Retinal pigment epithelial cell (primary cell): ENCODE measurements at regions not wholly inside any gene's neighbourhood (a gene's known extent, or its start where the extent isn't known, plus 50 kb on each side); places are given as distances from the start of the nearest gene placed in this dataset.

Experiments
- DNase-seq: peaks from one replicate; pipeline ENCODE4 v3.0.0-alpha.2; 2010; ENCODE audit warnings: low read depth
- H3K4me3 ChIP-seq: 2 replicates; pipeline ENCODE4 v1.5.1; 2011; ENCODE audit warnings: mild to moderate bottlenecking, low read length, control low read depth, moderate library complexity
- TF ChIP-seq, protein P1 (sequence below): conservative IDR thresholded peaks from 2 replicates; pipeline ENCODE4 v1.5.1; 2011; ENCODE audit warnings: low read depth, low read length, control low read depth, inconsistent platforms

DNA sequence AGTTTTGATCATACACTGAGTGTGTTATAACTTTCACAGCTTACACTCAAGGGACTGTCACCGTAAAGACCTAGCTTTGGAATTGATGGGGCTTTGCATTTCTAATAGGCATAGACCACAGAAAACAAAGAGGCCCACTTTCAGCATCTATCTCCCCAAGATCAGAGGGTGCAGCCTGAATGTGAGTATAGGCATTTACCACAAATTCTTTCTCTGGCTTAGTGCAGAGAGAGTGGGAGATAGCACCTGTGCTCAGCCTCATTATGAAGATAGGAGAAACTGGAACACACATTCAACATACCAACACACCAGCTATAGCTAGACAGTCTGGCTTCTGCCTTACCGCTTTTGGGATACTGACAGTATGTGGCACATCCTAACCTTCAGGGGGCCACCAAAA is 783.4 kb upstream of the GRAMD2B start:
- no peak overlapping the region for H3K4me3 ChIP-seq
- TF ChIP-seq, protein P1, sequence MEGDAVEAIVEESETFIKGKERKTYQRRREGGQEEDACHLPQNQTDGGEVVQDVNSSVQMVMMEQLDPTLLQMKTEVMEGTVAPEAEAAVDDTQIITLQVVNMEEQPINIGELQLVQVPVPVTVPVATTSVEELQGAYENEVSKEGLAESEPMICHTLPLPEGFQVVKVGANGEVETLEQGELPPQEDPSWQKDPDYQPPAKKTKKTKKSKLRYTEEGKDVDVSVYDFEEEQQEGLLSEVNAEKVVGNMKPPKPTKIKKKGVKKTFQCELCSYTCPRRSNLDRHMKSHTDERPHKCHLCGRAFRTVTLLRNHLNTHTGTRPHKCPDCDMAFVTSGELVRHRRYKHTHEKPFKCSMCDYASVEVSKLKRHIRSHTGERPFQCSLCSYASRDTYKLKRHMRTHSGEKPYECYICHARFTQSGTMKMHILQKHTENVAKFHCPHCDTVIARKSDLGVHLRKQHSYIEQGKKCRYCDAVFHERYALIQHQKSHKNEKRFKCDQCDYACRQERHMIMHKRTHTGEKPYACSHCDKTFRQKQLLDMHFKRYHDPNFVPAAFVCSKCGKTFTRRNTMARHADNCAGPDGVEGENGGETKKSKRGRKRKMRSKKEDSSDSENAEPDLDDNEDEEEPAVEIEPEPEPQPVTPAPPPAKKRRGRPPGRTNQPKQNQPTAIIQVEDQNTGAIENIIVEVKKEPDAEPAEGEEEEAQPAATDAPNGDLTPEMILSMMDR: no peak
- no peak for DNase-seq

DNA sequence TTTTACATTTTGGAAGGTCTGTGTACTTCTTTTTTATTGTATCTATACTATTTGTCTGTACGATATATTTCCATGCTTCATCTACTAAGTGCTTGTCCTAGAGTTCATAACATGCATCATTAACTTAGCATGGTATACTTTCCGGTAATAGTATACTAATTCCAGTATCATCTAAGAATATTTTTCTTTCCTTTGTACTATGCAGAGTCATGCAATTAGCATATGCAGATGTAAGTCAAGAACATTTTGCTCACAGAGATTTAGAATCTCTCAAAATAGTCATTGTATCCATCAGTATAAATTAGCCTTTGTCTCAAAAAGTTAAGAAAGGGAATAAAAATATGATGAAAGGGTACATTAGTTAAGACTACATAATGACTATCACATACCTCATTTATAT is 770.4 kb upstream of the GRAMD2B start:
- TF ChIP-seq, protein P1: no peak
- DNase-seq: no peak
- no peak overlapping the region for H3K4me3 ChIP-seq

DNA sequence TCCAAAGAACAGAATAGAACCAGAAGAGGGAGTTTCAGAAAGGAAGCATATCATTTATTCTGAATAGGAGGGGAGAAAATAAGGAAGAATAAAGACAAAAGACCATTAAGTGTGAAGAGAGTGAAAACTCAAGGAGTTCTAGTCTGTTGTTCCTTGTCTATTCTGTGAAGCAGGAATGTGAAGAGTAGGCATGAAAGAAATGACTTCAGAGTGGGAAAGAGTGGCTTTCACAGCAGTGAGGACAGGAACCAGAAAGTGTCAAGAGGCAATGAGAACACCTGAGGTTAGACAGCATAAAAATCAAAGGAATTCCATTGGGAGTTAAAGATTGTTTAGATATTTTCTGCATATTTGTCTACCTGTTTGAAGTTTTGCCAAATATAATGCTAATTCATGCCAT is 768.8 kb upstream of the GRAMD2B start:
- DNase-seq: no peak
- H3K4me3 ChIP-seq: no peak overlapping the region
- TF ChIP-seq, protein P1: no peak

DNA sequence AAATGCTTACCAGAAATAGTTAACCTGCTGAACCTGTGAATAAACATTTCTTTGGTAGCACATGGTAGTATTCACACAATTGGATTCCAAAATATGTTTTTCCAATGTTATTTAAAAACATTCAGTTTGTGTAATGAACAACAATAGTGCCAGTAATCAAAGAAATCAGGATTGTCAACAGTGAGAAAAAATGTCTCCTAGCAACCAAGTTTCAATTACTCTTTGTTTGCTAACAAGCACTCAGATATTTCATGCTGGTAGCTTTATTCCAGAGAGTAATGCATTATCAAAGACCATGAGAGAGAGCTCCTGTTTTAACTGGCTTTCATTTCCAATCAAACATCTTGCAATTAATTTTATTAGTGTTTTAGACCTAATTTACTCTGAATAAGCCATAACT is 768.1 kb upstream of the GRAMD2B start:
- TF ChIP-seq, protein P1: no peak
- H3K4me3 ChIP-seq: no peak overlapping the region
- no peak for DNase-seq

DNA sequence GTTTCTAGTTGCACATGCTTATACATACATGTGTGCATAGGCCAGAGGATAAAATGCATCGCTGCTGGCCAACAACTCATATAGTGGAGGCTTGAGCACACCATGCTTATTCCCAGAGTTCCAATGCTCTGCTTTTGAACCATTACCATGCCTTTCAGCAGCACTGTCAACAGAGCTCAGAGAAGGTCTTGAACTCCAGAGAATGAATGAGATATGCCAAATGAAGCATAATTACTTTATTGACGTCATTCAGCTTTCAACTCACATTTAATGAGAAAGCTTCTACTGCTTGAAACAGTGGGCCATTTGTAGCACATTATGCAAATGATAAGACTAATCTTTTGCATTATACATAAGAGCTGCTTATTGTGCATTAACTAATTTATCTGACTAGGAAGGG is 765.3 kb upstream of the GRAMD2B start:
- TF ChIP-seq, protein P1: no peak
- H3K4me3 ChIP-seq: no peak overlapping the region
- peak; percentile 78 for DNase-seq

DNA sequence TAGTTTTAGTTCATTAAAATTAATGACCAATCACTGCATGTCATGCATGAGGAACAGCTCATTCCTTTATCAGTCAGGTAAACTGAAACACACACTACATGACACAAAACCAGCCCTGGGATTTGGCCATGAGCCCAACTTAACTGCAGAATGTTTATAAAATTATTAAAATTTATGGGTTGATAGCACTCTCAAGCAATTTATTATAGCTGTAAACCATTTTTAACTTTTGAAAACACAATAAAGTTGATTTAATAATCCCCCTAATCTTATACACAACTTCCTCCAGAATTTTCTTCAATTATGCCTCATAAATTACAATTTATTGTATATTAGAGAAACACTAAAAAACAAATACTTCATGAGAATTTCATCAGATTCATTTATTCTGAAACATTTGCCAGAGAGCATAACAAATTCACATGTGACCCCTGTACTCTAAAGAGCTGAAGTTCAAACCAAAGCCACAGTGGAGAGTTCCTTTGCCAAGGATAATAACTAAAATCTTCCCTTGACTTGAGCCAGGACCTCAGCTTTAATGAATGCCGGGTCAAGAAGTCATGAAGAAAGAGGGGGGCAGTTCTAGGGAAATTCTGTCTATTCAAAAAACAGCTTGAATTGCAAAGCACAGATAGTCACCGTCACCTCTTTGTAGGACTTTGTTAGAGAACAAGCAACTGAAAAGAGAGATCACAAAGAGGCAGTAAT is 763.7 kb upstream of the GRAMD2B start:
- TF ChIP-seq, protein P1: no peak
- H3K4me3 ChIP-seq: no peak overlapping the region
- peak; percentile 72 for DNase-seq

DNA sequence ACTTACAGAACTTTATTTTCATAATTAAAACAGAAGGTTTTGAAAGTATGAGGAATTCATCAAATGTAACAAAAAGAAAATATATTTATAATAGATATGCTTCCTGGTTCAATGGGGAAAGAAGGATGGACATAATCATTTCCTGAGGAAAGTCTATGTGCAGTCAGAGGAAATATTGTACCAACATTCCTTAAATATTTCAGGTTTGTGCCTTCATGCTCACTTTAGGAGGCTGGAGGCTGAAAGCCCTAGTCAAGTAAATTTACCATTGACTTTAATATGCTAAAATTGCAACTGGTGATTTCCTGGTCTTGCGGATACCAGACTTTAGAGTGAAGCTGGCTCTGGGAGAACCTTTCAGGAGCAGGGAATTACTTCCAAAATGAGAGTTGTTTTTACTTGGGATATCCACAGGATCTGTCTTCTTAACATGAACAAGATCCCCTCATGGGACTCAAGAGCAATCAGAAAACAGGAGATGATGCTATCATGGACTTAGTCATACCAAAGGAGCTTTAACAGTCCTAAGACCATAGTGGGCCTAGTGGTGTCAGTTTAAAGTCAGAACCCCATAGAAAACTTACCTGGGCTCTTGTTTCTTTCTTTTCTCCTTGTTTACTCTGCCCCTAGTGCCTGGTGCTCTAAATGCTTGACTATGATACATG is 762.8 kb upstream of the GRAMD2B start:
- H3K4me3 ChIP-seq: no peak overlapping the region
- no peak for DNase-seq
- TF ChIP-seq, protein P1: no peak
